ENCODE measurements at regions not wholly inside any gene's neighbourhood (a gene's known extent, or its start where the extent isn't known, plus 50 kb on each side); places are given as distances from the start of the nearest gene placed in this dataset.

GRCh38 chr12:46445551-46446235, 73.1 kb upstream of the SLC38A2 start:
- Histone ChIP-seq H3K36me3 (ENCODE audit: control insufficient read depth in 2 of 3, insufficient read depth in 3 of 3, low read length in 3 of 3) (no peaks in the 10 kb centered on the region), H3K9me3 (ENCODE audit: control insufficient read depth in 2 of 3, insufficient read depth in 1 of 3, low read length in 3 of 3) (no peaks in the 10 kb centered on the region), H3K27me3 (ENCODE audit: control insufficient read depth, insufficient read depth, low read length) (no peaks in the 10 kb centered on the region), H3K27ac (ENCODE audit: low read depth in 2 of 2, low read length in 2 of 2) (no peak overlapping the region), H3K4me1 (ENCODE audit: control insufficient read depth in 2 of 3, insufficient read depth in 2 of 3, low read depth in 1 of 3, low read length in 3 of 3) (peaks cover 8 to 15% (median 11%) of the 10 kb centered on the region in 3 donors), H3K9ac (ENCODE audit: low read length in 3 of 3) (no peak overlapping the region), H3K4me3 (ENCODE audit: low read length in 3 of 3) (no peak overlapping the region)
- peak; percentile 19 for FAIRE-seq
- TF ChIP-seq, protein P1, sequence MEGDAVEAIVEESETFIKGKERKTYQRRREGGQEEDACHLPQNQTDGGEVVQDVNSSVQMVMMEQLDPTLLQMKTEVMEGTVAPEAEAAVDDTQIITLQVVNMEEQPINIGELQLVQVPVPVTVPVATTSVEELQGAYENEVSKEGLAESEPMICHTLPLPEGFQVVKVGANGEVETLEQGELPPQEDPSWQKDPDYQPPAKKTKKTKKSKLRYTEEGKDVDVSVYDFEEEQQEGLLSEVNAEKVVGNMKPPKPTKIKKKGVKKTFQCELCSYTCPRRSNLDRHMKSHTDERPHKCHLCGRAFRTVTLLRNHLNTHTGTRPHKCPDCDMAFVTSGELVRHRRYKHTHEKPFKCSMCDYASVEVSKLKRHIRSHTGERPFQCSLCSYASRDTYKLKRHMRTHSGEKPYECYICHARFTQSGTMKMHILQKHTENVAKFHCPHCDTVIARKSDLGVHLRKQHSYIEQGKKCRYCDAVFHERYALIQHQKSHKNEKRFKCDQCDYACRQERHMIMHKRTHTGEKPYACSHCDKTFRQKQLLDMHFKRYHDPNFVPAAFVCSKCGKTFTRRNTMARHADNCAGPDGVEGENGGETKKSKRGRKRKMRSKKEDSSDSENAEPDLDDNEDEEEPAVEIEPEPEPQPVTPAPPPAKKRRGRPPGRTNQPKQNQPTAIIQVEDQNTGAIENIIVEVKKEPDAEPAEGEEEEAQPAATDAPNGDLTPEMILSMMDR (IDR thresholded peaks at IDR 0.05; ENCODE audit: borderline replicate concordance, extremely low read depth, insufficient read depth), result no peak
- no peak for DNase-seq
- intact Hi-C loops (cut with DNase I), result no loop called here

DNA sequence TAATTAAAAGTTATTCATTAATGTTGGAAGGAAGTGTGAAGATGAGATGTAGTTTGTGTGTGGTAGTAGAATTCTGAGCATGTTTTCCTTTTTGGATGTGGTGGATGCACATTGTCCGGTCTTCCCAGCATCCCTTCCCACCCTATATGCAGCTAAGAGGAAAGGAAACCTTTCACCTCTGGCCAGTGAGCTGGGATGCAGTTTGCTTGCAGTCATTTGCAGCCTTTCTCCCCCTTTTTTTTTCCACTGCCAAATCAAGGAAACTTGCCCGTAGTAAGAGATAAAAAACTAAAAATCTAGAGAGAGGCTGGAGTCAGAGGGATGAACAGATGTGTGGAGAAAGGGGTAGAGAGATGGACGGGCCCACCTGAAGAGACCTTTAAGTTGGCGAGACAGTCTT, 72.5 kb upstream of the SLC38A2 start:
- Histone ChIP-seq H3K4me3 (ENCODE audit: low read length in 3 of 3) (no peak overlapping the region), H3K9me3 (ENCODE audit: control insufficient read depth in 2 of 3, insufficient read depth in 1 of 3, low read length in 3 of 3) (no peaks in the 10 kb centered on the region), H3K4me1 (ENCODE audit: control insufficient read depth in 2 of 3, insufficient read depth in 2 of 3, low read depth in 1 of 3, low read length in 3 of 3) (peaks cover 6 to 9% (median 7%) of the 10 kb centered on the region in 3 donors), H3K27me3 (ENCODE audit: control insufficient read depth, insufficient read depth, low read length) (no peaks in the 10 kb centered on the region), H3K36me3 (ENCODE audit: control insufficient read depth in 2 of 3, insufficient read depth in 3 of 3, low read length in 3 of 3) (no peaks in the 10 kb centered on the region), H3K9ac (ENCODE audit: low read length in 3 of 3) (no peak overlapping the region), H3K27ac (ENCODE audit: low read depth in 2 of 2, low read length in 2 of 2) (no peak overlapping the region)
- TF ChIP-seq, protein P1 (IDR thresholded peaks at IDR 0.05; ENCODE audit: borderline replicate concordance, extremely low read depth, insufficient read depth), result no peak
- DNase-seq, result no peak
- FAIRE-seq, result no peak
- intact Hi-C loops (cut with DNase I), result no loop called here

GRCh38 chr12:46443594-46444263, 71.2 kb upstream of the SLC38A2 start:
- TF ChIP-seq, protein P1 (IDR thresholded peaks at IDR 0.05; ENCODE audit: borderline replicate concordance, extremely low read depth, insufficient read depth), result no peak
- intact Hi-C loops (cut with DNase I), result no loop called here
- no peak for FAIRE-seq

More at GRCh38 chr12:46443594-46444263, 71.2 kb upstream of the SLC38A2 start:
- Histone ChIP-seq H3K9me3 (ENCODE audit: control insufficient read depth in 2 of 3, insufficient read depth in 1 of 3, low read length in 3 of 3) (no peaks in the 10 kb centered on the region), H3K36me3 (ENCODE audit: control insufficient read depth in 2 of 3, insufficient read depth in 3 of 3, low read length in 3 of 3) (no peaks in the 10 kb centered on the region), H3K27ac (ENCODE audit: low read depth in 2 of 2, low read length in 2 of 2) (no peak overlapping the region), H3K4me3 (ENCODE audit: low read length in 3 of 3) (no peak overlapping the region), H3K9ac (ENCODE audit: low read length in 3 of 3) (no peak overlapping the region), H3K27me3 (ENCODE audit: control insufficient read depth, insufficient read depth, low read length) (no peaks in the 10 kb centered on the region), H3K4me1 (ENCODE audit: control insufficient read depth in 2 of 3, insufficient read depth in 2 of 3, low read depth in 1 of 3, low read length in 3 of 3) (peaks cover 4 to 7% (median 5%) of the 10 kb centered on the region in 3 donors)
- DNase-seq, result no peak

Measured in kidney (tissue), 13 donors.